HFFc6 (cell line): ENCODE measurements at regions not wholly inside any gene's neighbourhood (a gene's known extent, or its start where the extent isn't known, plus 50 kb on each side); places are given as distances from the start of the nearest gene placed in this dataset.

ENCODE experiments used
- DNase-seq: peaks from one replicate; pipeline ENCODE4 v3.0.0-alpha.2; 2018
- H3K27ac Mint-ChIP-seq: 2 replicates; pipeline ENCODE4 v1.8.0; 2020; ENCODE audit warnings: mild to moderate bottlenecking, mixed read lengths
- H3K27me3 Mint-ChIP-seq: 2 replicates; pipeline ENCODE4 v1.8.0; 2021; ENCODE audit warnings: mild to moderate bottlenecking, moderate library complexity, mixed read lengths; ENCODE audit not compliant: insufficient read depth
- H3K36me3 Mint-ChIP-seq: 2 replicates; pipeline ENCODE4 v1.8.0; 2021; ENCODE audit warnings: low read depth, mixed read lengths
- H3K4me1 Mint-ChIP-seq: 2 replicates; pipeline ENCODE4 v1.8.0; 2020; ENCODE audit warnings: low read depth, mixed read lengths
- H3K4me3 Mint-ChIP-seq: 2 replicates; pipeline ENCODE4 v1.8.0; 2020; ENCODE audit warnings: mild to moderate bottlenecking, moderate library complexity, mixed read lengths
- H3K9me3 Mint-ChIP-seq: 2 replicates; pipeline ENCODE4 v1.8.0; 2020; ENCODE audit warnings: mild to moderate bottlenecking, mixed read lengths
- CTCF ChIP-seq: fragments of 200-600 bp; sonication (generic); IDR thresholded peaks from 2 replicates; pipeline ENCODE4 v1.5.0; 2021; ENCODE audit warnings: antibody characterized with exemption, mild to moderate bottlenecking

GRCh38 chr16:8203101-8203500 is 387.2 kb downstream of the TMEM114 start:
- DNase-seq, result no peak
- H3K4me1 Mint-ChIP-seq, result no peaks in the 10 kb centered on the region
- H3K27me3 Mint-ChIP-seq, result no peaks in the 10 kb centered on the region
- H3K36me3 Mint-ChIP-seq, result no peaks in the 10 kb centered on the region; the same call in 1 of the 2 replicates
- peaks cover 58% of the 10 kb centered on the region for H3K9me3 Mint-ChIP-seq
- no peak overlapping the region for H3K27ac Mint-ChIP-seq
- H3K4me3 Mint-ChIP-seq, result no peak overlapping the region
- TF ChIP-seq CTCF, result no peak

- peaks cover 55% of the 10 kb centered on the region for H3K9me3 Mint-ChIP-seq
- TF ChIP-seq CTCF, result no peak
- H3K36me3 Mint-ChIP-seq, result peaks cover 4% of the 10 kb centered on the region; the same call in 1 of the 2 replicates
- DNase-seq, result no peak
- no peak overlapping the region for H3K4me3 Mint-ChIP-seq
- H3K27ac Mint-ChIP-seq, result no peak overlapping the region
- H3K4me1 Mint-ChIP-seq, result no peaks in the 10 kb centered on the region
- H3K27me3 Mint-ChIP-seq, result no peaks in the 10 kb centered on the region
These were observed 389.5 kb downstream of the TMEM114 start for GRCh38 chr16:8200839-8201238.

GRCh38 chr16:8199390-8199789 is 390.9 kb downstream of the TMEM114 start:
- Mint-ChIP-seq H3K9me3 (peaks cover 65% of the 10 kb centered on the region), H3K27ac (no peak overlapping the region), H3K4me1 (no peaks in the 10 kb centered on the region), H3K36me3 (peaks cover 4% of the 10 kb centered on the region; the same call in 1 of the 2 replicates), H3K27me3 (no peaks in the 10 kb centered on the region; the same call in 1 of the 2 replicates), H3K4me3 (no peak overlapping the region)
- no peak for TF ChIP-seq CTCF
- no peak for DNase-seq

GRCh38 chr16:8194794-8195193 is 395.5 kb downstream of the TMEM114 start:
- H3K9me3 Mint-ChIP-seq, result peaks cover 60% of the 10 kb centered on the region
- peaks cover 4% of the 10 kb centered on the region; the same call in 1 of the 2 replicates for H3K36me3 Mint-ChIP-seq
- TF ChIP-seq CTCF, result peak; percentile 34; the same call in 1 of the 2 replicates
- DNase-seq, result no peak
- no peak overlapping the region for H3K27ac Mint-ChIP-seq
- no peaks in the 10 kb centered on the region for H3K4me1 Mint-ChIP-seq
- H3K4me3 Mint-ChIP-seq, result no peak overlapping the region
- no peaks in the 10 kb centered on the region; the same call in 1 of the 2 replicates for H3K27me3 Mint-ChIP-seq

GRCh38 chr16:8188841-8189240 is 401.5 kb downstream of the TMEM114 start:
- H3K36me3 Mint-ChIP-seq, result no peaks in the 10 kb centered on the region; the same call in 1 of the 2 replicates
- H3K27me3 Mint-ChIP-seq, result no peaks in the 10 kb centered on the region
- no peak for DNase-seq
- H3K27ac Mint-ChIP-seq, result no peak overlapping the region
- no peaks in the 10 kb centered on the region for H3K4me1 Mint-ChIP-seq
- no peak for TF ChIP-seq CTCF
- H3K9me3 Mint-ChIP-seq, result peaks cover 46% of the 10 kb centered on the region
- no peak overlapping the region for H3K4me3 Mint-ChIP-seq
